ENCODE measurements at regions not wholly inside any gene's neighbourhood (a gene's known extent, or its start where the extent isn't known, plus 50 kb on each side); places are given as distances from the start of the nearest gene placed in this dataset.
"Not testable (repeated sequence)": the region's sequence is repeated elsewhere in the genome, so short reads cannot be mapped to it uniquely, and the experiment has no call there.

DNA sequence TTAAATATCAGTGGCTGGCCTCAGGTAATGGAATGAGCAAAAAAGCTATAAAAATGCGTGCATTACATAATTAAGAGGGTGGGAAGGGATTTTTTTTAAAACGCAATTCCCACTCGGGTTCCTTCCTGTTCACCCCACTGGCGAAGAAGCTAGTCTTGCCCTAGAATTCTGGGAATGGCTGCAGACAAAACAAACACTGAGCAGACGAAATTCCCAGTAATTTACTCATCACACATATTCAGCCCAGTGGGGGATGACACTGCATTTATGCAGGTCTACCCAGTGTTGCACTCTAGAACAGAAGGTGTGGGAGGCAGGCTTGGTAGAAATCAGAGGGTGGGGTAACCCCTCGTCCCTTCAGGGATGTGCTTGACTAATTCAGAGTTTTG, 2695.0 kb upstream of the DEFB115 start:
- Mint-ChIP-seq H3K36me3 (ENCODE audit: low read depth) (peaks cover 5% of the 10 kb centered on the region), H3K27me3 (ENCODE audit: low read depth) (no peaks in the 10 kb centered on the region), H3K4me1 (no peaks in the 10 kb centered on the region), H3K4me3 (no peak overlapping the region), H3K27ac (no peak overlapping the region), H3K9me3 (peaks cover 76% of the 10 kb centered on the region)
- TF ChIP-seq, protein P1, sequence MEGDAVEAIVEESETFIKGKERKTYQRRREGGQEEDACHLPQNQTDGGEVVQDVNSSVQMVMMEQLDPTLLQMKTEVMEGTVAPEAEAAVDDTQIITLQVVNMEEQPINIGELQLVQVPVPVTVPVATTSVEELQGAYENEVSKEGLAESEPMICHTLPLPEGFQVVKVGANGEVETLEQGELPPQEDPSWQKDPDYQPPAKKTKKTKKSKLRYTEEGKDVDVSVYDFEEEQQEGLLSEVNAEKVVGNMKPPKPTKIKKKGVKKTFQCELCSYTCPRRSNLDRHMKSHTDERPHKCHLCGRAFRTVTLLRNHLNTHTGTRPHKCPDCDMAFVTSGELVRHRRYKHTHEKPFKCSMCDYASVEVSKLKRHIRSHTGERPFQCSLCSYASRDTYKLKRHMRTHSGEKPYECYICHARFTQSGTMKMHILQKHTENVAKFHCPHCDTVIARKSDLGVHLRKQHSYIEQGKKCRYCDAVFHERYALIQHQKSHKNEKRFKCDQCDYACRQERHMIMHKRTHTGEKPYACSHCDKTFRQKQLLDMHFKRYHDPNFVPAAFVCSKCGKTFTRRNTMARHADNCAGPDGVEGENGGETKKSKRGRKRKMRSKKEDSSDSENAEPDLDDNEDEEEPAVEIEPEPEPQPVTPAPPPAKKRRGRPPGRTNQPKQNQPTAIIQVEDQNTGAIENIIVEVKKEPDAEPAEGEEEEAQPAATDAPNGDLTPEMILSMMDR (IDR thresholded peaks at IDR 0.05; ENCODE audit: unreplicated experiment in 3 of 3): no peak

DNA sequence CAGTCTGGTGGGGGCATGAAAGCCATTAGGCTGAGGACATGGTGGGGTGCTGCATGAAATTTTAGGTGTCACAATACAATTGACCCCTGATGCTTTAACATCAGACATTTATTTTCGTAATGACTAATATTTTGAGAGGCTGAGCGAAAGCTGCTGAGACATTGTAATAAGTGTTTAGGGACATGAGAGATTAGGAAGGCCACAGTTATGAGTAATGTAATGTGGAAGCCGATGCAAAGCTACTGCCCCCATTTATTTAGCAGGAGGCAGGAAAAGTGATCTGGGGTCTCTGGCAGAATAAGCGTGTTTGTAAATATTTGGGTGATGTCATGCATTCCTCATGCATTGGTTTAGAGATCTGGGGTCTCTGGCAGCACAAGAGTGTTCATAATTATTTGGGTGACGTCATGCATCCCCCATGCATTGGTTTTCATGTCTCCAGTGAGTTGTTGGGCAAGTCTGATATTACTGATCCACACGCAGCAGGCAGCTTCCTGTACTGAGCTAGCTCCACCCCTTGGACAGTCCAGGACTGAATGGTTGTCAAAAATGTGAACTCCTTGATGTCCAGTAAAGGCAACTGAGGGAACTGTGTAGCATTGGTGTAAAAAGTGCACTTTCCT, 2694.5 kb upstream of the DEFB115 start:
- not testable (repeated sequence) for H3K4me1 Mint-ChIP-seq; H3K27ac Mint-ChIP-seq; H3K27me3 Mint-ChIP-seq (ENCODE audit: low read depth); H3K36me3 Mint-ChIP-seq (ENCODE audit: low read depth); H3K4me3 Mint-ChIP-seq
- peaks cover 72% of the 10 kb centered on the region for H3K9me3 Mint-ChIP-seq

DNA sequence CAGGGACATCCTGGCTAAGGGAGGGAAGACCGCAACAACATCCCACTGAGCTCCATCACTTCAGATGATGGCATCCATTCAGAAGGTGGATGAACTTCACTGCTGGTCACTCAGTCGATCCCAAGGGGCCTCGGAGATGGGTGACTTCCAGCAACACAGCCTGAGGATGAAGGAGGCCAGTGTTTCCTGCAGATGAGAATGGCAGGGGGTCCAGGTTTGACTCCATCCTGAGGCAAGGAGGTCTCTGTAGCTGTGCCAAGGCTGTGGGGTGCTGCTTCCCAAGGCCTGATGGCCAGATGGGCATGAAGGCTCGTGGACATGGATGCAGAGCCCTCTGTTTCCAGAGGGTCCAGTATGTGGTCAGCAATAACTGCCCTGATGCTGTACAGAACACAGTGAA, 2693.4 kb upstream of the DEFB115 start:
- H3K27me3 Mint-ChIP-seq (ENCODE audit: low read depth); H3K27ac Mint-ChIP-seq; H3K36me3 Mint-ChIP-seq (ENCODE audit: low read depth); H3K4me3 Mint-ChIP-seq; H3K4me1 Mint-ChIP-seq: not testable (repeated sequence)
- peaks cover 66% of the 10 kb centered on the region for H3K9me3 Mint-ChIP-seq

DNA sequence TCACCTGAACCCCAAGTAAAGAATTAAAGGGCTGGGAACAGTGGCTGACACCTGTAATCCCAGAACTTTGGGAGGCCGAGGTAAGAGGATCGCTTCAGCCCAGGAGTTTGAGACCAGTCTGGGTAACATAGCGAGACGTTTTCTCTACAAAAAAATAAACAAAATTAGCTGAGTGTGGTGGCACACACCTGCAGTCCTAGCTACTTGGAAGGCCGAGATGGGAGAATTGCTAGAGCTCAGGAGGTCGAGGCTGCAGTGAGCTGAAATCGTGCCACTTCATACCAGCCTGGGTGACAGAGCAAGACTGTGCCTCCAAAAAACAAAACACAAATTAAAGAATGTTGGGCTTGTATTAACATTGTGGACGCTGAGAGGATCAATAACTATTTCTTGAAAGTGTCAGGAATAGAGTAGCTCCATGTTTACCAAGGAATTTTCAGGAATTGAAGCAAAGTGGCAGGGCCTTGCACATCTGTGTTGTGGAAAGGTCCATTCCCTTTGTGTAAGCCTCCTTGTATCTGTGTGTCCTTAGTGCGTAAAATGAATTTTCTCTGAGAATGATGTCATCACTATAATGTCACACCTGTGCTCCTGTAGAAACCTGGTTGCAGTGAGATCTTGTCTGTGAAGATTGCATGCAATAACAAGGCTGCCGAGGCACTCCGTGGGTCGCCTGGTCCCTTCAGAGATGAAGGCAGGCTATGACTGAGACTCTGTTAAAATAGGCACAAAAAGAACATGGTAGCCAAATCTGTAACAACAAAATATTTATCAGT, 2692.6 kb upstream of the DEFB115 start:
- not testable (repeated sequence) for H3K36me3 Mint-ChIP-seq (ENCODE audit: low read depth); H3K27ac Mint-ChIP-seq; H3K4me1 Mint-ChIP-seq; H3K4me3 Mint-ChIP-seq; H3K27me3 Mint-ChIP-seq (ENCODE audit: low read depth)
- H3K9me3 Mint-ChIP-seq: peaks cover 65% of the 10 kb centered on the region

DNA sequence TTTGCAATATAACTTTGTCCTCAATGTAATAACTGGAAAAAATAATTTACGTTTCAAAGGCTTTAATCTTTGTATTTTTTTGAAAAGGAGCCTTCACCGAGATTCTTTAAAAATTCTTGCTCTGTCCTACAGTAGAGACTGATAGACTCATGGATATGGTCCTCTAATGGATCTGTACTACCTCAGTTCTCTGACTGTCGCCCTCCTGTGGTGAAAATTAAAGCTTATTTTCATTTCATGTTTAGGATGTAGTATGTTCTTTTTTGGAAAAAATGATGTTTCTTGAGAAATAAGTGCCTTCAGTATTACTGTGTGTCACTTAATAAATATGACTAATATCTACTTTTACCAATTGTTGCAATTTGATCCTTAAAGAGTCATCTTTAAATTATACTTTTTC, 2681.5 kb upstream of the DEFB115 start:
- H3K36me3 Mint-ChIP-seq (ENCODE audit: low read depth); H3K27me3 Mint-ChIP-seq (ENCODE audit: low read depth); H3K27ac Mint-ChIP-seq; H3K4me1 Mint-ChIP-seq; H3K4me3 Mint-ChIP-seq: not testable (repeated sequence)
- peaks cover 23% of the 10 kb centered on the region for H3K9me3 Mint-ChIP-seq

DNA sequence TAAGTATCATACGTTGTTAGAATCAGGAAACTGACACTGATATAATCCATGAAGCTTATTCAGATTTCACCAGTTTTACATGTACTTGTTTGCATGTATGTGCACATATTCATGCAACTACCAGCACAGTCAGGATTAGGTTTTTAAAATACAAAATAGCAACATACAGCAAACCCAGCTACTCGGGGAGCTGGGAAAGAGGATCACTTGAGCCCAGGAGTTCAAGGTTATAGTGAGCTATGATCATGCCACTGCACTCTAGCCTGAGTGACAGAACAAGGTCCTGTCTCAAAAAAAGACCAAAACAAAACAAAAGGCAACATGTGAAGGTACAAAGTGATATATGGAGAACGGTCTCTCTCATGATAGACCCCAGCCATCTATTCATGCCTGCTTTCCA, 2665.8 kb upstream of the DEFB115 start:
- H3K4me1 Mint-ChIP-seq; H3K27ac Mint-ChIP-seq; H3K27me3 Mint-ChIP-seq (ENCODE audit: low read depth); H3K4me3 Mint-ChIP-seq; H3K9me3 Mint-ChIP-seq; H3K36me3 Mint-ChIP-seq (ENCODE audit: low read depth): not testable (repeated sequence)

DNA sequence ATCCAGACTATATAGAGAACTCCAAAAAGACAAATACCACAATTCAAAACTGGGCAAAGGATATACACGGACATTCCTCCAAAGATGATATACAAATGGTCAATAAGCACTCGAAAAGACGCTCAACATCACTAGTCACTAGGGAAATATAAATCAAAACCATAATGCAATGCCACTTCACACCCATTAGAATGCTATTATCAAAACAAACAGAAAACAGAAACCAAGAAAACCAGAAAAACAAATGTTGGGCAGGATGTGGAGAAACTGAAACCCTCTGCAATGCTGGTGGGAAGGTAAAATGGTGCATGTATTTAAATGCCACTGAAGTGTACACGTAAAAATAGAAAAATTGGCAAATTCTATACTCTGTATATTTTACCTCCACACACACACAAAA, 2664.1 kb upstream of the DEFB115 start:
- peaks cover 12% of the 10 kb centered on the region for H3K9me3 Mint-ChIP-seq
- H3K27ac Mint-ChIP-seq; H3K27me3 Mint-ChIP-seq (ENCODE audit: low read depth); H3K4me3 Mint-ChIP-seq; H3K4me1 Mint-ChIP-seq; H3K36me3 Mint-ChIP-seq (ENCODE audit: low read depth): not testable (repeated sequence)

DNA sequence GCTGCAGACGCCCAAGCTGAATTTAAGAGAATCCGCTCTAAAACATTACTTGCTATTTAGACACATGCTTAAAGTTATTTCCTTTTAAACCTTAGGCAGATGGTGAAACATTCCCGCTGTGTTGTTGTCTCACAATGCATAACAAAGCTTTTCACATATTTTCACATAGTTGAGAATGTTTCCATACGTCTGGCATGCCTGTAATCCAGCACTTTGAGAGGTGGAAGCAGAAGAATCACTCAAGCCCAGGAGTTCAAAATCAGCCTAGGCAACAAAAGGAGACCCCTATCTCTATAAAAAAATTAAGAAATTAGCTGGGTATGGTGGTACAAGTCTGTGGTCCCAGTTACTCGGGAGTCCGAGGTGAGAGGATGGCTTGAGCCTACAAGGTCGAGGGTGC, 2663.0 kb upstream of the DEFB115 start:
- peaks cover 12% of the 10 kb centered on the region for H3K9me3 Mint-ChIP-seq
- H3K27me3 Mint-ChIP-seq (ENCODE audit: low read depth); H3K36me3 Mint-ChIP-seq (ENCODE audit: low read depth); H3K4me1 Mint-ChIP-seq; H3K27ac Mint-ChIP-seq; H3K4me3 Mint-ChIP-seq: not testable (repeated sequence)

DNA sequence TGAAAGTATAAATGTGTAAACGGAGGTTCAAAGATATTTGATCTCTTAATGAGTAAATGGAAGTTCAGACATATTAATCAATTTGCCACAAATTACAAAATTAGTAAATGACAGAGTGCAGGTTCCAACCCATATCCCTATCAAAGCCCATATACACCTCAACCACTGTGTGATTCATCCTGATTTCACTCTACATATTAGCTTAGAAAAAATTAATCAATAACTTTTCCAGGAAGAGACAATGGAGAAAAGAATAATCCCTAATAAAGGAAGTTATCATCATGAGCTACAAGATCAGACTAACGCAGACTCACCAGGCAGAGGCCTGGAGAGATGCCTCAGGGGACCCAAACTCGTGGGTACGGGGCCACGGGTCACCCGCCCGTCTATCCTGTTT, 2655.5 kb upstream of the DEFB115 start:
- H3K27me3 Mint-ChIP-seq (ENCODE audit: low read depth); H3K4me1 Mint-ChIP-seq; H3K27ac Mint-ChIP-seq; H3K36me3 Mint-ChIP-seq (ENCODE audit: low read depth); H3K4me3 Mint-ChIP-seq: not testable (repeated sequence)
- peaks cover 30% of the 10 kb centered on the region for H3K9me3 Mint-ChIP-seq

DNA sequence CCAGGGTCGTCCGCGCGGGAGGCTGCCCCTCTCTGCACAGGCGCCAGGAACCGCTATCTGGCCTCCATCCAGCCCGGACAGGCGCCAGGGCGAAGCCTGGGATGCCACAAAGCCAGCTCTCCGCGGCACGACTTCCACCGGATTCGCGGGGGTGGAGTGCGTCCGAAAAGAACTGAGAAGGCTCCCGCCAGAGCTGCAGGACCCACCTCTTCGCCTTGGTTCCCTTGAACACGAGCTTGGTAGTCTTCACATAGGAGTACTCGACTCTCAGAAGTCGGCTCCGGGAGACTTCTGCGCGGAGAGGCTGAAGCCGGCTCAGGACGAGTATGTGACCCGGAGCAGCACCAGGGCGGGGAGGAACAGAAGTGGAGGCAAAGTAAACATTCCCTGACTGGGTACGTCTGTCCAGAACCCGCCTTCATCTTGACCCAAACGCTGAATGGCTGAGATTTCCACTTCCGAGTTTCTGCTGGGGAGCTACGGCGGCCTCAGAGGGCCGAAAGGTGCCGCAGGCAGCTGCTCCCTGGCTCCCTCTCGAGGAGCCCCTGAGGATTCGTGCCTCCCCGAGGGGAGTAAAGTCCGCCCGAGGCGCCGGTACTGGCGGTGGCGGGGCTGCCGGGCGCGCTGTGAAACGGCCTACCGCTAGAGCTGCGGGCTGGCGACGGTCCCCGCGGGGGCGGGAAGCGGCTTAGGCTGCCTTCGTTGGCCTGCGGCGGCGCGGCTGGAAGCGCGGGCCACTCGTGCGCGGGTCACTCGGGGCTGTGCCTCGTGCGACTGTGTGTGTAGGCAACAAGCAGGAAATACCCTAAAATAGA, 2654.9 kb upstream of the DEFB115 start:
- not testable (repeated sequence) for H3K4me1 Mint-ChIP-seq; H3K27me3 Mint-ChIP-seq (ENCODE audit: low read depth); H3K4me3 Mint-ChIP-seq

DNA sequence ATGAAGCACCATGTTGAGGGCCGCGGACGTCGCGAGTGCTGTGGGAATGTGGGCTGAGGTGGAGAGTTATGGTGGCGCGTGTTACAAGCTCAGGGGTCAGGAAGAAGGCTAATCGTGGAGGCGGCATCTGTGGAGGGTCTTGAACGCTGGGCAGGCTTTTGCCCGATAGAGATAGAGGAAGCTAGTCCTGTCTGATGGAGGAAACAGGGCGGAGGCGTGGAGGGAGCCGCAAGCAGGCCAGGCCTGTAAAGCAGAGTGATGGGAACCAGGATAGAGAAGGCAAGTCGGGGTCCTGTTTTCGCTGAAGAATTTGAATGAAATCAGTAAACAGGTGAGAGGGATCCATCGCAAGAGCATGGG, 2654.3 kb upstream of the DEFB115 start:
- H3K27ac Mint-ChIP-seq; H3K4me3 Mint-ChIP-seq; H3K36me3 Mint-ChIP-seq (ENCODE audit: low read depth); H3K27me3 Mint-ChIP-seq (ENCODE audit: low read depth); H3K4me1 Mint-ChIP-seq: not testable (repeated sequence)
- H3K9me3 Mint-ChIP-seq: peaks cover 33% of the 10 kb centered on the region

More for the DNA sequence above, 2654.9 kb upstream of the DEFB115 start:
- not testable (repeated sequence) for H3K36me3 Mint-ChIP-seq (ENCODE audit: low read depth); H3K27ac Mint-ChIP-seq
- peaks cover 30% of the 10 kb centered on the region for H3K9me3 Mint-ChIP-seq

Data from nephron (organoid).